IMR-90 (cell line): ENCODE measurements at regions not wholly inside any gene's neighbourhood (a gene's known extent, or its start where the extent isn't known, plus 50 kb on each side); places are given as distances from the start of the nearest gene placed in this dataset.

Experiments used
- ATAC-seq: fragments of 200-7000 bp; cut with Tn5 transposase; 2 replicates; pipeline ENCODE4 v1.9.1; 2020; ENCODE audit warnings: low read depth, mild to moderate bottlenecking, moderate library complexity
- BruUV-seq: library from RNA; stranded (reverse); fragments of 400-500 nt; replicated peaks from 2 replicates; lab custom pipeline; 2021; lab: Mats Ljungman, UMichigan
- CTCF ChIA-PET: fragments of 300-600 bp; formaldehyde crosslinking; extraction: SDS; loops from one replicate; lab custom pipeline; 2021; ENCODE audit warnings: antibody characterized with exemption; lab: Yijun Ruan, JAX
- POLR2A ChIA-PET: fragments of 300-600 bp; sonication (Branson Sonifier 250); formaldehyde crosslinking; loops from one replicate; lab custom pipeline; 2022; ENCODE audit warnings: antibody characterized with exemption; ENCODE audit not compliant: unreplicated experiment; lab: Charles Lee
- DNase-seq: peaks from one replicate; pipeline ENCODE4 v3.0.0; 2013
- H2AFZ ChIP-seq: replicated peaks from 2 replicates; pipeline ENCODE3; 2013; ENCODE audit warnings: low read length, mild to moderate bottlenecking; ENCODE audit not compliant: poor library complexity
- H2AK5ac ChIP-seq: 2 replicates; pipeline ENCODE4 v1.6.1; 2013; ENCODE audit warnings: low read depth, low read length, inconsistent platforms
- H2AK9ac ChIP-seq: replicated peaks from 2 replicates; pipeline ENCODE3; 2013; ENCODE audit warnings: mild to moderate bottlenecking, low read depth, low read length, moderate library complexity; ENCODE audit not compliant: poor library complexity
- H2BK120ac ChIP-seq: 2 replicates; pipeline ENCODE4 v1.6.1; 2013; ENCODE audit warnings: low read depth, low read length, inconsistent platforms
- H2BK15ac ChIP-seq: 3 replicates; pipeline ENCODE4 v1.6.1; 2013; ENCODE audit warnings: low read depth, low read length, inconsistent platforms
- H2BK20ac ChIP-seq: 2 replicates; pipeline ENCODE4 v1.6.1; 2013; ENCODE audit warnings: low read depth, mild to moderate bottlenecking, inconsistent platforms, low read length, moderate library complexity
- H2BK5ac ChIP-seq: 2 replicates; pipeline ENCODE4 v1.6.1; 2013; ENCODE audit warnings: mild to moderate bottlenecking, low read depth, low read length, inconsistent platforms; ENCODE audit not compliant: poor library complexity, severe bottlenecking
- H3K14ac ChIP-seq: replicated peaks from 2 replicates; pipeline ENCODE4 v1.6.1; 2013; ENCODE audit warnings: low read depth, low read length, inconsistent platforms
- H3K18ac ChIP-seq: 2 replicates; pipeline ENCODE4 v1.6.1; 2013; ENCODE audit warnings: low read depth, low read length, control low read depth
- H3K23ac ChIP-seq: 2 replicates; pipeline ENCODE4 v1.6.1; 2013; ENCODE audit warnings: low read depth, low read length, inconsistent platforms
- H3K27ac ChIP-seq: 2 replicates; pipeline ENCODE4 v1.5.1; 2013; ENCODE audit warnings: mild to moderate bottlenecking, control low read depth, low read length; ENCODE audit not compliant: insufficient read depth
- H3K27me3 ChIP-seq: 2 replicates; pipeline ENCODE4 v1.6.1; 2013; ENCODE audit warnings: low read length; ENCODE audit not compliant: control insufficient read depth, insufficient read depth
- H3K36me3 ChIP-seq: 2 replicates; pipeline ENCODE4 v1.6.1; 2013; ENCODE audit warnings: low read length, mixed read lengths; ENCODE audit not compliant: control insufficient read depth, insufficient read depth
- H3K4ac ChIP-seq: 2 replicates; pipeline ENCODE4 v1.6.1; 2013; ENCODE audit warnings: low read depth, low read length, inconsistent platforms
- H3K4me1 ChIP-seq: 2 replicates; pipeline ENCODE4 v1.6.1; 2013; ENCODE audit warnings: low read length, mixed read lengths; ENCODE audit not compliant: control insufficient read depth, insufficient read depth
- H3K4me2 ChIP-seq: 2 replicates; pipeline ENCODE4 v1.6.1; 2013; ENCODE audit warnings: low read depth, mild to moderate bottlenecking, control low read depth, low read length, moderate library complexity
- H3K4me3 ChIP-seq: 2 replicates; pipeline ENCODE4 v1.5.1; 2013; ENCODE audit warnings: low read depth, mild to moderate bottlenecking, control low read depth, low read length, moderate library complexity; ENCODE audit not compliant: insufficient read depth
- H3K56ac ChIP-seq: 2 replicates; pipeline ENCODE4 v1.6.1; 2013; ENCODE audit warnings: low read length, inconsistent platforms; ENCODE audit not compliant: insufficient read depth; ENCODE audit errors: extremely low read depth
- H3K79me1 ChIP-seq, 2 experiments: 2 replicates each; pipeline ENCODE4 v1.6.1; 2013; ENCODE audit warnings: low read length in 2 of 2, inconsistent platforms in 1 of 2, low read depth in 1 of 2
- H3K9ac ChIP-seq: 2 replicates; pipeline ENCODE4 v1.6.1; 2013; ENCODE audit warnings: low read depth, low read length, control low read depth
- H3K9me1 ChIP-seq: 2 replicates; pipeline ENCODE4 v1.6.1; 2013; ENCODE audit warnings: low read length, inconsistent platforms; ENCODE audit not compliant: insufficient read depth
- H3K9me3 ChIP-seq: 2 replicates; pipeline ENCODE4 v1.6.1; 2013; ENCODE audit warnings: low read length; ENCODE audit not compliant: control insufficient read depth, insufficient read depth
- H4K20me1 ChIP-seq: 2 replicates; pipeline ENCODE4 v1.6.1; 2013; ENCODE audit warnings: low read length, inconsistent platforms; ENCODE audit not compliant: insufficient read depth
- H4K5ac ChIP-seq: 2 replicates; pipeline ENCODE4 v1.6.1; 2013; ENCODE audit warnings: mild to moderate bottlenecking, low read depth, low read length, control low read depth
- H4K8ac ChIP-seq, 2 experiments: 2 replicates each; pipeline ENCODE4 v1.6.1; 2013; ENCODE audit warnings: low read depth in 2 of 2, low read length in 2 of 2, control low read depth in 1 of 2, inconsistent platforms in 1 of 2
- H4K91ac ChIP-seq: 2 replicates; pipeline ENCODE4 v1.6.1; 2013; ENCODE audit warnings: low read depth, low read length, inconsistent platforms; ENCODE audit not compliant: insufficient read depth
- CEBPB ChIP-seq: IDR thresholded peaks from 2 replicates; pipeline ENCODE4 v1.6.1; 2012; ENCODE audit warnings: low read depth, low read length, improper control_type of control experiment
- CHD1 ChIP-seq: IDR thresholded peaks from 2 replicates; pipeline ENCODE4 v1.6.1; 2012; ENCODE audit warnings: low read depth, low read length, improper control_type of control experiment
- CTCF ChIP-seq: conservative IDR thresholded peaks from 2 replicates; pipeline ENCODE4 v1.5.1; 2012; ENCODE audit warnings: mild to moderate bottlenecking, low read depth, low read length, improper control_type of control experiment
- FOS ChIP-seq: fragments of 150-350 bp; IDR thresholded peaks from 2 replicates; pipeline ENCODE4 v1.6.1; 2016; ENCODE audit warnings: low read depth, low read length
- POLR2A ChIP-seq: IDR thresholded peaks from 2 replicates; pipeline ENCODE4 v1.6.1; 2012; ENCODE audit warnings: mild to moderate bottlenecking, low read depth, low read length
- RAD21 ChIP-seq: IDR thresholded peaks from 2 replicates; pipeline ENCODE4 v1.6.1; 2012; ENCODE audit warnings: low read length, improper control_type of control experiment
- RFX5 ChIP-seq: IDR thresholded peaks from 2 replicates; pipeline ENCODE4 v1.8.0; 2012; ENCODE audit warnings: low read depth, mild to moderate bottlenecking, low read length, moderate library complexity
- SMC3 ChIP-seq: fragments of 150-350 bp; IDR thresholded peaks from 2 replicates; pipeline ENCODE4 v1.6.1; 2016; ENCODE audit warnings: low read depth, mild to moderate bottlenecking, antibody characterized with exemption, low read length, moderate library complexity
- USF2 ChIP-seq: fragments of 150-350 bp; IDR thresholded peaks from 2 replicates; pipeline ENCODE4 v1.6.1; 2017; ENCODE audit warnings: mild to moderate bottlenecking, antibody characterized with exemption, low read length, low read depth
- dilution Hi-C: fragments of 300-500 bp; cut with HindIII; formaldehyde crosslinking; loops from one replicate; pipeline ENCODE4 v1.14.3; 2018; ENCODE audit warnings: low sequenced_read_pairs; ENCODE audit not compliant: unreplicated experiment
- in situ Hi-C: fragments of 300-500 bp; cut with MboI; formaldehyde crosslinking; loops from 3 replicates; pipeline ENCODE4 v1.14.3; 2019; ENCODE audit warnings: low sequenced_read_pairs, inconsistent platforms, mixed read lengths
- intact Hi-C: fragments of 100-400 bp; cut with micrococcal nuclease; formaldehyde crosslinking; loops from 2 replicates; pipeline ENCODE4 v1.10.0; 2022

GRCh38 chr5:124074500-124074899, 562.5 kb downstream of the CSNK1G3 start:
- ChIA-PET POLR2A (no interaction called here), CTCF (no interaction called here)
- H3K4me3 ChIP-seq: no peak overlapping the region
- H4K20me1 ChIP-seq: no peaks in the 10 kb centered on the region
- no peak overlapping the region for H2AK5ac ChIP-seq
- no peak overlapping the region for H3K14ac ChIP-seq
- ATAC-seq (no peak), DNase-seq (no peak)
- intact Hi-C loops: no loop called here
- no peak overlapping the region for H3K4me2 ChIP-seq
- no peak overlapping the region for H4K8ac ChIP-seq
- no TSS peak for BruUV-seq
- no peak overlapping the region for H2BK120ac ChIP-seq
- H3K18ac ChIP-seq: no peak overlapping the region
- H3K9me1 ChIP-seq: no peaks in the 10 kb centered on the region
- H3K56ac ChIP-seq: no peak overlapping the region
- no peaks in the 10 kb centered on the region for H3K9me3 ChIP-seq
- dilution Hi-C loops: no loop called here
- H3K36me3 ChIP-seq: no peaks in the 10 kb centered on the region
- no peak overlapping the region for H2AFZ ChIP-seq
- H3K27me3 ChIP-seq: no peaks in the 10 kb centered on the region
- H2BK20ac ChIP-seq: no peak overlapping the region
- no peaks in the 10 kb centered on the region for H3K4me1 ChIP-seq
- no peak overlapping the region for H2BK15ac ChIP-seq
- H3K79me1 ChIP-seq: no peaks in the 10 kb centered on the region
- H2AK9ac ChIP-seq: no peak overlapping the region
- no peak overlapping the region for H3K23ac ChIP-seq
- no peak overlapping the region for H2BK5ac ChIP-seq
- H3K9ac ChIP-seq: no peak overlapping the region
- H3K4ac ChIP-seq: no peak overlapping the region
- TF ChIP-seq RFX5 (no peak), CEBPB (no peak), CTCF (no peak), SMC3 (no peak), USF2 (no peak), FOS (no peak), CHD1 (no peak), RAD21 (no peak), POLR2A (no peak)
- no peak overlapping the region for H3K27ac ChIP-seq
- in situ Hi-C loops: no loop called here
- no peak overlapping the region for H4K91ac ChIP-seq
- H4K5ac ChIP-seq: no peak overlapping the region
